SU-DHL-6 (cell line): ENCODE measurements at regions not wholly inside any gene's neighbourhood (a gene's known extent, or its start where the extent isn't known, plus 50 kb on each side); places are given as distances from the start of the nearest gene placed in this dataset.
"Not testable (repeated sequence)": the region's sequence is repeated elsewhere in the genome, so short reads cannot be mapped to it uniquely, and the experiment has no call there.

Experiments
- CTCF ChIP-seq: fragments of 200-600 bp; sonication (generic); IDR thresholded peaks from one replicate; pipeline ENCODE4 v1.5.1; 2017; ENCODE audit warnings: antibody characterized with exemption, mild to moderate bottlenecking, low read length, moderate library complexity; ENCODE audit not compliant: insufficient read depth, poor library complexity, severe bottlenecking
- EZH2phosphoT487 ChIP-seq: fragments of 200-600 bp; sonication (generic), shearing (Covaris generic); conservative IDR thresholded peaks from 2 replicates; pipeline ENCODE4 v1.6.1; 2018; ENCODE audit warnings: mild to moderate bottlenecking, antibody characterized with exemption, low read length, moderate library complexity, mixed read lengths

GRCh38 chr4:159595101-159595500, 492.2 kb downstream of the RAPGEF2 start:
- not testable (repeated sequence) for TF ChIP-seq CTCF, EZH2phosphoT487
